Fibroblast of skin of abdomen (primary cell): ENCODE measurements at regions not wholly inside any gene's neighbourhood (a gene's known extent, or its start where the extent isn't known, plus 50 kb on each side); places are given as distances from the start of the nearest gene placed in this dataset.
"Not testable (repeated sequence)": the region's sequence is repeated elsewhere in the genome, so short reads cannot be mapped to it uniquely, and the experiment has no call there.

ENCODE experiments used
- DNase-seq: peaks from one replicate; pipeline ENCODE4 v3.0.0-alpha.2; 2013

DNA sequence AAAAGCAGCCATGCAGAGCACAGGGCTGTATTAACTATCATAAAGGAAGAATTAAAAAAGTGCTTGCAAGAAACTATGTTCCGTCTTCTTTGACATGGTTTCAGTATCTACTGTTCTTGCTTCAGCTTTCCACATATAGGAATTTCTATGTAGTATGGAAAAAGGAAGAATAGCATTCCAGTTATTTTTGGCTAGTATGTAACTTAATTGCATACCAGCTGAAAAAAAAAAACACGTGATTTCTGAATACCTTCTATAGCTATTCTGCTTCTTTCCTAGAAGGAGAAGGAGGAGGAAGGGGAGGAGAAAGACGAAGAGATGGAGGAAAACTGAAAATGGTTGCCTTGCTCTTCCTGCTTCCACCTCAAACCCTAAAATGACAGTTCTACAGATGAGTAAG is 619.0 kb downstream of the KCTD12 start:
- peak; percentile 39 for DNase-seq

DNA sequence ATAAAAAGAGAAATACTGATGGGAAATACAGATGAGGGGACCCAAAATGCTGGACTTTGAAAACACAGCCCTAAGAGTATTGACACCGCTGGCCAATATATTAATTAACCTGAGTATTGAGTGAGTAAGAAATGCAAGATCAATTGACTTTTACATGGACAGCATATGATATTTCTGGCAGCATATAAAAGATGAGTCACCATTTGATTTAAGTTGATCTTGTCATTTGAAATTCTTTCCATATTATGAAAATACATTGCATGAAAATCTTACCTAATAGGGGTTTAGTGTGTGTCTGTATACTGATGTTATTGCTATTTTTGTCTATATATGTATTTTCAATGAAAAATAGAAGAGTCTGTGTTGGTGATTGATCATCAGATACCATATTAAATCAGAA is 619.6 kb downstream of the KCTD12 start:
- DNase-seq, result peak; percentile 23

DNA sequence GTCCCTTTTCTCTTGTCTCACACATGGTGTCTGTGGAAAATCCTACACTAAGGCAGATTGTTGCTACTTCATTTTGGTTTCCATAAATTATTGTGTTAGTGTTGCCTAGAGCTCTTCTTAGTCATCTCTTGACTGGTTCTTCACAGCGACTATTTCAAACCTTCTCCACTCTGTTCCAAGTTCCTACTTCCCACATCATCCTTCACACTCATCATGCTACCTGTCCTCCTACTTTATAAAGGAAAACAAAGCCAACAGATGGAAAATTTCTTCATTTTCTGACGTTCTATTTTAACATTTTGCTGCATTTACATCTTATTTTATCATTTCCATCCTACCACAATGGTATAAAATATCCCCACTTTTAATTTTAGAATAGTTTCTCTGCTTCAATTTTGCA is 614.1 kb downstream of the LMO7 start:
- DNase-seq, result no peak

DNA sequence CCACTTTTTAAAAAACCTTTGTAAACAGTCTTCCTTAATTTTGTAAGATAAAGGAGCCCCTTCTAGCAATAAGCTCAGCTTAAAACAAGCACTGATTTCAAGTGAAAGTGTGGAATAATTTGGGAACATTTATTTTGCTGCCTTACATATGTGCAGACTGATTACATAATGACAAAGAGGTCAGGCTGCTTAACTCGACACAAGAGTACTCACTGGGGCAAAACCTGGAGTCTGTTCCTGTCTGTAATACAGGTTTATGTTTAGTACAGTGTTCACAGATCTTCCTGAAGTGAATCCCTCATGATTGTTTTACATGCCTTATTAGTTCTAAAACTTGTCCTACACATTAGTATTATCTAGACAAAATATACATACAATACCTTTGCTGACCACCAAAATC is 609.8 kb downstream of the LMO7 start:
- no peak for DNase-seq

DNA sequence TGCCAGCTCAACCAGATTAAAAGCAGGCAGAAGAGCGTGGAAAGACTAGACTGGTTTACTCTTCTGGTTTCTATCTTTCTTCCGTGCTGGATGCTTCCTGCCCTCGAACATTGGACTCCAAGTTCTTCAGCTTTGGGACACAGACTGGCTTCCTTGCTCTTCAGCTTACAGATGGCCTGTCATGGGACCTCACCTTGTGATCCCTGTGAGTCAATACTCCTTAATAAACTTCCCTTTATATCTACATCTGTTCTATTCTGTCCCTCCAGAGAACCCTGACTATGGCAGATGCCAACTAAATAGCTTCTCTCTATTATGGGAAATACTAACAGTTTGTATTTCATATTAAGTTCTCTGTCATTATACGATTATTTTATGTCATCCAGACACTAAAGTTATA is 609.1 kb downstream of the LMO7 start:
- DNase-seq, result no peak

DNA sequence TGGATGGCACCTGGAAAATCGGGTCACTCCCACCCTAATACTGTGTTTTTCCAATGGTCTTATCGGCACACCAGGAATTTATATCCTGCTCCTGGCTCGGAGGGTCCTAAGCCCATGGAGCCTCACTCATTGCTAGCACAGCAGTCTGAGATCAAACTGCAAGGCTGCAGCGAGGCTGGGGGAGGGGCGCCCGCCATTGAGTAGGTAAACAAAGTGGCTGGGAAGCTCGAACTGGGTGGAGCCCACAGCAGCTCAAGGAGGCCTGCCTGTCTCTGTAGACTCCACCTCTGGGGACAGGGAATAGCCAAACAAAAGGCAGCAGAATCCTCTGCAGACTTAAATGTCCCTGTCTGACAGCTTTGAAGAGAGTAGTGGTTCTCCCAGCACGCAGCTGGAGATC is 607.0 kb downstream of the LMO7 start:
- DNase-seq, result not testable (repeated sequence)

DNA sequence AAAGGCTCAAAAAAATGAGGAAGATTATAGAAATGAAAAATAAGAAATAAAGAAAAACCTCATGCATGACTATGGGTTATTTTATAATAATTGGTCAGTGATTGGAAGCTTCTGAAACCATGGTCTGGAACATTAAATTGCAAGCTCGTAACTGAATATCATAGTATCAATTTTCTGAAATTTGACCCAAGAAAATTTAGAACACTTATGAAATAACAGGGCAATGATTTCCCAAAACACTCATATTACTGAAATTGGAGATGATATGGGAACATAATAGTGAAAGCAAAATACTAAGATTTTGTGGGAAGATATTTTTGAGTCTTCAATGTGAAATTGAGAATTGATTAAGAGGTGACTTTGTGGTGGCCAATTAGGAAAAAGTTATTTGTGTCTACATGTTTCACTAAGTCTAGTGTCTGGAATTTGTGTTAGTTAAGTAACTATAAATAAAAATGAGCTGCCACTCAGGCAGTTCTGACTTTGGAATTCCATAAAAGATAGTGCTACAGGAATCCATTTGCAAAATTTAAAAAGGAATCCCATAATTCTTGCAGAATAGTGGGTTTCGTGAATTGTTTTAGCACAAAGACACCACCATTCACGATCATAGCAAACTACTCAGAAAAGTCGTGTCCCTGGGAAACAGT is 603.0 kb downstream of the LMO7 start:
- no peak for DNase-seq

DNA sequence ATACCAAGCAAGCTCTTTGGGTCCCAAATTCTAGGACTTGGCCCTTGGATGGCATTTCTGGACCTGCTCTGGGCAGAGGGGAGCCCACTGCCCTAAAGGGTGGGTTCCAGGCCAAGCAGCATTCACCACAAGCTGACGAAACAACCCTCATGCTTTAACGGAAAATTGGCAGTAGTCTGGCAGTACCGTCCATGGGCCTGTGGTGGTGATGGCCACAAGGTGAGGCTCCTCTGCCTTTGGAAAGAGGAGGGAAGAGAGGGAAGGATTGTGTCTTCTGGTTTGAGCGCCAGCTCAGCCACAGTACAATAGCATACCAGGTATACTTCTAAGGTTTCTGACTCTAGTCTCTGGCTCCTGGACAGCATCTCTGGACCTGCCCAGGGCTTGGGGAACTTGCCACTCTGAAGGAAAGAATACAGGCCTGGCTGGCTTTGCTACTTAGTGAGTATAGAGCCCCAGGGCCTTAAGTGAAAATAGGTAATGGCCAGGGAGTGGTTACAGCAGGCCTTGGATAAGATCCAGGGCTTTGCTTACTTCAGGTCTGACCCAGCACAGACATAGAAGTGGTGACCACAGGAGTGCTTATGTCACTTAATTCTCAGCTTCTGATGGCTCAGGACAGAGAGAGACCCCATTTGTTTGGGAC is 595.5 kb downstream of the LMO7 start:
- no peak for DNase-seq

DNA sequence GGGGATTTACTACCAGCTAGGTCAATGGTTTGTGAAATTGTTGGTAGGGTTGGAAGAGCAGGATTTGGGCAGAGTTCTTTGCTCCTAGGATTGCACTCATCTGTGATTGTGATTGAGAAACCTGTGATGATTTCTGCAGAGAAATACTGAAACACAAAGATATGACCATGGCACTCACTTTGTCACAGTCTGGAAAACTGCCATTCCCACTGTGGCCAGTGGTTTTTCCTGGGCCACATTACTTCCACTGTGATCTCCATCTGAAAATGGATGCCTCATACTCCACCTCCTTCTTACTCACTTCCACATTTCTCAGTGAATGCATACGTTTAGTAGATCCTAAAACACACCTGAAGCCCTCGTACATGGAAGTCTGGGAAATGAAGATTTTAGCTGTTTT is 593.2 kb downstream of the LMO7 start:
- no peak for DNase-seq

DNA sequence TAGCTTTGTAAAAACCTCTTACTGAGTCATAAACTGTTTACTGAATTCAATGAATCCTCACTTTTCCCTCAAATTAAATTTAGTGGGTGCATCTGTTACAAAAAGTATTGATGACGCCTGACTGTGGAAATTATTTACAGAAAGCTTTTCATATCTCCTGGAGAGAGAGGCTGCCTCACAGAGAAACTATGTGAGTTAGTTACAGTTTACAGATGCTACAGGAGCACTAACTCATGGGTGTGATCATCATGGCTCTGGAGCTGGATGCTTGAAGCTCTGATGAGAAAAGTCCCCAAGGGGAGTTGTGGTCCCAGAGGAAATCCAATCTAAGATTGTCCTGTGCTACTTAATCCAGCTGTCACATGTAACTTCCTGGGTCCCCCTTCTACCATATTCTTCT is 590.8 kb downstream of the LMO7 start:
- DNase-seq, result peak; percentile 32

DNA sequence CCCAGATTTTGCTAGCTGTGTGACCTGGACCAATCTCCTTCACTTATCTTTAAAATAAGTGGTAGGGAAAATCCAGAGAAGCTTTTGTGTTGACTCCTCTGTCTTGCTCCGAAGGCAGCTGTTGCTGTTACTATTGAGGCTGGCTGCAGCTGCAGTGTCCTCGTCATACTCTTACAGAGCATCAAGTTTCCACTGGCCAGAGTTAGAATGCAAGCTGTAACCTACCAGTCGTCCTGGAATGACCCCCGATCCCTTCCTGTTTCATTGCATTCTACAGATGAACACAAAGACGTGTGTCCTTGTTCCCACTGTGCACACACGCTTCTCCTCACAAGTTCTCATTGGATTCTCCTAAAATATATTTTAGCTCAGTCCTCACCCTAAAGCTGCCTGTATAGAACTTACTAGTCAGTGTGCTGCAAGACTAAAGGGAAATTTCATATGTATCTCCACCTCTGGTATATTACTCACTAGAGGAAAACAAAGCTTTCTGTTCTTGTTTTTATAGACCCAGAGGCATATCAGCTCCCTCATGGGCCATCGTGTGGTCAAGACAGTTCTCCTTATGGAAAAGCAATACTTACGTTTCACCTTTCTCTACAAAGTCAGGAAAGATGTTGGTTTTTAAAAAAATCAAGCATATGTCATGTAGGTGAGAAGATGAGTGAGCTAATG is 589.8 kb downstream of the LMO7 start:
- peak; percentile 33 for DNase-seq

DNA sequence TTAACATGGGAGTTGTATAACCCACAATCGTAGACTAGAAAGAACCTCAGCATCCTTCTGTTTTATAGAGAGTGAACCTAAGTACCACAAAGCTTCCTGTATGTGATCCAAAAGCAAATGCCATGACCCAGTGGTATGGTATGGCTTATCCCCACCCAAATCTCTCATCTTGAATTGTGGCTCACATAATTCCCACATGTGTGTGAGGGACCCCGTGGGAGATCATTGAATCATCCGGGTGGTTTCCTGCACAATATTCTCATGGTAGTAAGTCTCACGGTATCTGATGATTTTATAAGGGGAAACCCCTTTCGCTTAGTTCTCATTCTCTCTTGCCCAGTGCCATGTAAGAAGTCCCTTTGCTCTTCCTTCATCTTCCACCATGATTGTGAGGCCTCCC is 587.9 kb downstream of the LMO7 start:
- no peak for DNase-seq

DNA sequence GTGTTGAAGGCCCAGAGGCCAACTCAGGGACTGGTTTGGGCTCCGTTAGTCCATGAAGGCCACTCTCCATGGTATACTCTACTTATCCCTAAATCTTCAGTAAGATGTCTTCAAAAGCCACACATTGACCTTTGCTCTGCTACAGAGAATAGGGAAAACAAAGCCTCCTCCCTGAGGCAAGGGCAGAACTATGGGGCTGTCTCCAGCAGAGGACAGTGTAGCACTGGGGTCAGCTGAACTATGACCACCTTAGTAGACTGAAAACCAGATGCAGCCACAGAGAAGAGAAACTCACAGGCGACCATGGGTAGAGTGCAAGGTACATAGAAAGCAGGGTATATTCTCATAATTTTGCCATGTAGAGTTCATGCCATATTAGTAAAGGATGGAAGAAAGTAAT is 587.4 kb downstream of the LMO7 start:
- no peak for DNase-seq

DNA sequence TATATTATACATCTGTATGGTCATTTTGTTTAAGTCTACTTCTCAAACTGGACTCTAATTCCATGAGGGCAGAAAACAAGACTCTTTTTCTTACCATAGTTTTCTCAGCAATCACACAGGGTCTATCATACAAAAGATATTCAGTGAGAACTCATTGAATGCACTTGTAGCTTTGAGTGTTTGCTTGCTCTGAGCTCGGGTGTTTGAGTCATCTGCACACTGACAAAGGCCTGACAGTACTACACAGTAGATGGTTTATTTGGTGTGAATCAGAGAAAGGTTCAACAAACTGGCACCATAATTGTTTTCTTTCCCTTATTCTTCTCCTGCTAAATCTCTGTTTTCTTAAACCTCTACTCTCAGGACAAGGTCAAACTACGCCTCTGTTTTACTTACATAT is 586.4 kb downstream of the LMO7 start:
- no peak for DNase-seq

DNA sequence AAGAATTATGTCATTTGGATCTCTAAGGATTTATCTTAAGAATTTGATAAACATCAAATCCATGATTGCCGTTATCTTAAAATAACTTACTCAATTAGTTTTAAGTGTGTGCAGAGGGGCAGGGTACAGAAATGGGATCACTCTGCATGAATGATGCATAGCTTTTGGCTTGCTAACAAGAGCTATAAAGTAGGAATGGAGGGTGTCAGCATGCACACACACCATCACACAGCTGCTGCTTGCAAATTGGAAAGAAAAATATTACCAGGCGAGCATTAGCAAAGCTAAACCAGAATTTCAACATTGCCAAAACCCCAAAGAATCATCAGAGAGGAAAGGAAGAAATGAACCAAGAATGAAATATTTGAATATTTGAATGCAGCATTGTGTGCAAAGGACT is 580.6 kb downstream of the LMO7 start:
- peak; percentile 38 for DNase-seq

DNA sequence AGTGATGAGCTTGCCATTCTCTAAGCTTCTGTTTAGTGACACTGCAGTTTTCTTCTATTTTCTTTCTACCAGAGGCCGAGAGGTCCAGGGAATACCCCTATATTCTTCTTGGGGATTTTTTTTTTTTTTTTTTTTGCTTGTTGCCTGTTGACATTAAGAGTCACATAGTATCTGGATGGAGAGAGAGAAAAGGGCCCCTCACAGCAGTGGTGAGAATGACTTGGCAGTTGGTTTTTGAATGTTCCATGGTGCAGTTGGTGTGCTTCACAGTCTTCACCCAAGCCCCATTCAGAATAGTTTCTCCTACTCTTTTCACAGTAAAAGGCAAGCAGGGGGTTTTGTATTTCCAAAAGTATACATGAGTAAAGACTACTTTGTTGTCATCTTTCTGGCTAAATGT is 577.9 kb downstream of the LMO7 start:
- DNase-seq, result no peak

DNA sequence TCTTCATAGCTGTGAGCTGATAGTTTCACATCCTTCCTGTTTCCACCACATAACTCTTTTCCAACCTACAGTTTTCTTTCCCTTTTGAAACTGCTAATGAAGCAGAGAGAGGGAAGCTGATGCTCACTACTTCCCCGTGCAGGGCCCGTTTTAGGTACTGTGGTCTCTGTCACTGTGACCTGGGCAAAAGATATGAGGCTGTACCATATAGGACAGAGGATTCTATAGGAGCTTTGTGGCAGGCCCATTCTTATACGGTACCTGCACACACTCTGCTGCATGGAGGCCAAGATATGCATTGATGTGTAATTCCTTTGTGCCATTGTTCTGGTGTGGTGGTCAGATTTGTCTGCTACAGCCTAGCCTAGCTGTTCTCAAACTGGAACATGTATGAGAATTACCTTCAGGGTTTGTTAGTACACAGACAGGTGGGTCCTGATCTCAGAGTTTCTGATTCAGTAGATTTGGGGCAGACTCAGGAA is 577.3 kb downstream of the LMO7 start:
- DNase-seq, result no peak

DNA sequence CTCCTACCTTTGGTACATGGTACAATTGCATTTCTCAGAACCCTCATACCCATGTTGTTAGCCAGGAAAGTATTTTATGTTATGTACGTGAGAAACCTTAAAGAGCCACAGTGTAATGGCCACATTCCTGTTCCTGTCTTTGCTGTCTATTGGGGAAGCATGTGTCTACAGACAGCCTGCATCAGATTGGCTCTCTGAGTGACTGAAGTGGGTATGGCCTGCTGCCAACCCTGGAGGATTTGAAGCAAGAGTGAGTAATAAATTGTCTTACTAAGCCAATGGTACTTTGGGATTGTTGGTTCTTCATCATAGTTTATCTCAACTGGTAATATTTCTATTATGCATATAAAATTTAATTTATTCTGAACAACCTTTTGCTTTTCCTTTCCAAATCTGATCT is 574.1 kb downstream of the LMO7 start:
- DNase-seq, result peak; percentile 54

DNA sequence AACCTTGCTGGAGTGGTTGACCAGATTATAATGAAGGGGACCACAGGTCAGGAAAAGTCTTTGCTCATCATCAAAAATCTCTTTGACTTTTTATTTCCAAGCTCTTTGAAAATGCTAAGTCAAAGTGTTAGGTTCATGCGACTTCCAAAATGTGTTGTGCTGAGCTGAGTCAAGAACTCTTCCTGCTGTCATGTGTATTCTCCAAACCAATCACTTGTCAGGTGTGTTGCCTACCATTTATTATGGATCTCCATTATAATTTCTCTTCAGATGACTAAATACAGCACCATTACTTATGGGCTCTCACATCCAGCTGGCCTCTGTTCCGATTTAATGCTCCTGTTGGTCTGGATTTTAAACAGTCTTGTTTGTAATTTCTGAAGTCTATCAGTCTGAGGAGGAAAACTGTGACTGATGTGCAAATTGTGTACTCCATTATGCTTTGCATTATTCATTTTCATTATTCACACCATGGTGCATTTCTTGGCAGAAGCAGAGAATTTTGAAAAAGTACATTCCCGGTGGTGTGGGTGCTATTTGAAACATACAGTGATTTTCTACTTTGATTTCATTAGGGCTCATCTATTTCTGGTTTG is 562.5 kb downstream of the LMO7 start:
- DNase-seq, result no peak

DNA sequence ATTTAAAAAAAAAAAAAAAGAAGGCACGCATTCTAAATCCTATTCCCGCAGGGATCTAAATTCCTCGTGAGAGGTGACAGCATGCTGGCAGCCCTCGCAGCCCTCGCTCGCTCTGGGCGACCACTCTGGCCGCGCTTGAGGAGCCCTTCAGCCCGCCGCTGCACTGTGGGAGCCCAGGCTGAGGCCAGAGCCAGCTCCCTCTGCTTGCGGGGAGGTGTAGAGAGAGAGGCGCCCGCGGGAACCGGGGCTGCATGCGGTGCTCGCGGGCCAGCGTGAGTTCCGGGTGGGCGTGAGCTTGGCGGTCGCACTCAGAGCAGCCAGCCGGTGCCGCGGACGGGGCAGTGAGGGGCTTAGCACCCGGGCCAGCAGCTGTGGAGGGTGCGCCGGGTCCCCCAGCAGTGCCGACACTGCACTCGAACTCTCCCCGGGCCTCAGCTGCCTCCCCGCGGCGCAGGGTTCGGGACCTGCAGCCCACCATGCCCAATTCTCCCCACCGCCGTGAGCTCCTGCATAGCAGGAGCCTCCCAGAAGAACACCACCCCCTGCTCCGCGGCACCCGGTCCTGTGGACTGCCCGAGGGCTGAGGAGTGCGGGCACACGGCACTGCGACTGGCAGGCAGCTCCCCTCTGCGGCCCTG is 553.9 kb downstream of the LMO7 start:
- no peak for DNase-seq

DNA sequence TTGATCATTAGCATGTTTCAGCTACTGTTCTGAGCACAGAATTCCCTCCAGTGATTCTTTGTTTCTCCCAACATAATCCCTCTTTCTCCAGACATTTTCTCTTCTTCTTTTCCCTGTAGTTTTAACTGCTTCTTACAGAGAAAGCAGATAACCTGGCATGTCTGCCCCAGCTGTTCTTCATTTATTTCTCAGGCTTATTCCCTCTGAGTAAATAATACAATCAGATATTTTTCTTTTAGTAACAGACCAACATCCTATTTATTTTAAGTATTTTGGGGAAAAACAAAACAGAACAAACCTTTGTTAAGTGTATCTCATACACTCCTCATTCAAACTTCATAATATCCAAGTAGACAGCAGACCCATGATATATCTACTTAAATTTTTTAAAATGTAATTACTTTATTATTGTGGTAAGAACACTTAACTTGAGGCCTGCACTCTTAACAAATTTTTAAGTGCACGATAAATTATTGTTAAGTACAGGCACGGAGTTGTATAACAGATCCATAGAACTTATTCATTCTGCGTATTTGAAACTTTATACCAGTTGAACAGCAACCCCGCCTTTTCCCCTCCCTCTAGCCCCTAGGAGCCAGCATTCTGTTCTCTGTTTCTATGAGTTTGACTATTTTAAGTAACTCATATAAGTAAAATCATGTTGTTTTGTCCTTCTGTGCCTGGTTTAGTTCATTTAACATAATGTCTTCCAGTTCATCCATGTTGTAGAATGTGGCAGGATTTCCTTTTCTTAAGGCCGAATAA is 540.0 kb downstream of the LMO7 start:
- DNase-seq, result no peak

DNA sequence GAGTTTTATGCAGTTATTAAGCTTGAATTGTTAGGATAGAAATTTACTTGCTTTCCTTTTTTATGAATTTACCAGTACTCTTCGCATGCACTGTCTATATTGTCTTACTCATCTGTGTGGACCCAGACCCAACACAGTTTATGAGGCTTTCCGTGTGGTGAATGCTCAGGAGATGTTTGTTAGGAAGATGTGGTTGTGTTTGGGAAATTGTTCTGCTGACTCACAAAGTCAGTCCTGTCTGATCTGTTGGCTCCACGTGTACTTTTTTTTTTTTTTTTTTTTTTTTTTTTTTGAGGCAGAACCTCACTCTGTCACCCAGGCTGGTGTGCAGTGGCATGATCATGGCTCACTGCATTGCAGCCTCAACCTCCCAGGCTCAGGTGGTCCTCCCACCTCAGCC is 532.5 kb downstream of the LMO7 start:
- DNase-seq, result no peak
